ENCODE measurements at regions not wholly inside any gene's neighbourhood (a gene's known extent, or its start where the extent isn't known, plus 50 kb on each side); places are given as distances from the start of the nearest gene placed in this dataset.

DNA sequence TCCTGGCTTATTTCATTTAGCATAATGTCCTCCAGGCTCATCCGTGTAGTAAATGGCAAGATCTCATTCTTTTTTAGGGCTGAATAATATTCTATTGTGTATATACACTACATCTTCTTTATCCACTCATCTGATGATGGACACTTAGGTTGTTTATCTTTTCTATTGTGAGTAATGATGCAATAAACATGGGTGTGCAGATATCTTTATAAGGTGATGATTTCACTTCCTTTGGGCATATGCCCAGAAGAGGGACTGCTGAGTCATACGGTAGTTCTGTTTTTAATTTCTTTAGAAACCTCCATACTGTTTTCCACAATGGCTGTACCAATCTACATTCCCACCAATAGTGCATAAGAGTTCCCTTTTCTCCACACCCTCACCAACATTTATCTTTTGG lies 317.6 kb upstream of the CNKSR2 start:
- DNase-seq = no peak

DNA sequence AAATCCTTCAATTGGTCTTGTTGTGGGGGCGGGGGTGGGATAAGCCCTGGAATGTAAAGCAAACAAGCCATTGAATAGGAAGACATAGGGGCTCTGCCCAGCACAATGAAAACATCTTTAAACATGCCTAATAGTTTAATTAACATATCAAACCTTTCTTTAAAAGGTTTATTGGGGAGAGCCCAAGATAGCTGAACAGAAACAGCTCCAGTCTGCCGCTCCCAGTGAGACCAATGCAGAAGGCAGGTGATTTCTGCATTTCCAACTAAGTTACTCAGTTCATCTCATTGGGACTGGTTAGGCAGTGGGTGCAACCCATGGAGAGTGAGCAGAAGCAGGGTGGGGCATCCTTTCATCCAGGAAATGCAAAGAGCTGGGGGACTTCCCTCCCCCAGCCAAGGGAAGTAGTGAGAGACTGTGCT lies 327.2 kb upstream of the CNKSR2 start:
- DNase-seq = no peak

DNA sequence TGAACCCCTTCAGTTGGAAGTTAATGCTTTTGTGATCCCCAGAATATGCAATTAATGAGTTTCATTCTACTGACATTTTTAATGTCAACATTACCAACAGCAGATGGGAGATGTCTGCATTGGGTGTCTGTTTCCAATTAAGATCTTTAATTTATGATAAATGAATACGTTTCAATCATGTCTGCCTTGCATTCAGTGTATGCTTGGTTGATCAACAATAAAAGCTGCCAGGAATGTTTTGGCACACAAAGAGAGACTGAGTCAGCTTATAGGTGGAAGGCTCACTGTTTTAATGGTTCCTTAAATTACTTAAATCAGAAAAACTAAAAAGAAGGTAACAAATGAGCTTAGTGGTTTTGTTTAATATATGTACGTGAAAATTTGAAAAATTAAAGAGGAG lies 359.9 kb upstream of the CNKSR2 start:
- no peak for DNase-seq

DNA sequence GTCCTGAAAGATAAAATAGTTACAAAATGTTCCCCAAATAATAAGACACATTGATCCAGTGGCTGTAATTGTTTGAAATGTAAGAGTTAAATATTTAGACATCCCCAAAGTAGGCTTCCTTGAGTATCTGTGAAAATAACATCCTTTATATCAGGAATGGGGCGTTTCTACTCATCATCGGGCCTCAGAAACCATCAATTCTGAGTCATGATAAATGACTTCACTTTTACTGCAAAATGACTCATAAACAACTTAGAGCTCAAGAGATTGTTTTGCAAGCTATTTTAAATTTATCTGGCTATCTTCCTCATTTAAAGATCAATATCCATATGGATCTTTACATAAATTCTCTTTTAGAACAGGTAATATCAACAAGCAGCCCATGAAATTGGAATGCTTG lies 369.4 kb upstream of the CNKSR2 start:
- DNase-seq = no peak

DNA sequence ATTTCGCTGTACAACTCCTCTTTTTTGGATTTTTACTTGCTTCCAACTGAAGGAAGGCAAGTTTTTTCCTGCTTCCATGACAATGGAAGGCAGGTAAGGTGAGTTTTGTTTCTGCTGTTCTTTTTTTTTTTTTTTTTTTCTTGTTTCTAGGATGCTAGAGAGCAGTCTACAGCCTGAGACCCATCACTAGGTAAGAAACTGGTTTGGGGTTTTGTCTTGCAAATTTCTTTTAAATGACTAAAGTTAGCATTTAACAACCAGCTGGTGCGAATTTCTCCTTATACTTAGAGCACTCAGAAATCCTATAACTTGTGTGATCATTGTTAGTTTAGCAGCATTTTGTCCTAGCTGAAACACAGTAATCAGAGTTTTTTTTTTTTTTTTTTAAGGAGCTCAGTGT lies 378.4 kb upstream of the CNKSR2 start:
- DNase-seq = no peak

DNA sequence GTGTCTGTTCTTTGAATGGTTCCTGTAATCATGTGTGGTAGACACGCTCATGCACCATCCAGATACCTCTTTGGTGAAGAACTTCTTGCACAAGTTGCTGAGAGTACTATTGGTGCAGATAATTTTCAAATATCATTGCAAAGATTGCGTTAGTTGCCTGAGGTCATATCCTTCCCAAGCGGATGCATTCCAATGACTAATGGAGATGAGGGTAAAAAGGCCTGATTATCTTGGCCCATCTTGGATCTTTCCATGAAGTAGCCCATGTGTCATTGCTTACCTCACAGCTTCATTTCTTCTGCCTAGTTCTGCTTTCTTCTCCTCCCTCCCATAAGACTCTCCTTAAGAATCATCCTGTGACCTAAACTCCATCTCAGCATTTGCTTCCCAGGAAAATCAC lies 384.9 kb upstream of the CNKSR2 start:
- DNase-seq = no peak

DNA sequence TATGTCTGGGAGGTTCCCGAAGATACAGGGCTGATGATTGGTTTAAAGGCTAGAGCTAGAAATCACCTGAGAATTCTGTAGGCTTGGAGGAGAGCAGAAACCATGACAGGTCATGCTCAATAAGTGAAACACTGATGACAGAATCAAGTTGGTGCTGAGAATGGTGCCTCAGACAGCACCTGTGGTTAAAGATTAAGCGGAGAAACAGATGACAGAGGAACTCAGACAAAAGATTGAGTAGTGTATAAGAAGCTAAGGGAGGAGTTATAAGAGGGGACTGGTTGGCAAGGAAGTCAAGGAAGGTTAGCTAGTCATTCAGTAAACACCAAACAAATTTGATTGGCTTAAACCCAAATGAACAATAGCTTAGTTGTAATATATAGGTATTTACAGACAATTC lies 385.4 kb upstream of the CNKSR2 start:
- no peak for DNase-seq

- no peak for DNase-seq
Measured at GRCh38 chrX:20988118-20988517, 386.1 kb upstream of the CNKSR2 start.

- no peak for DNase-seq
Measured at GRCh38 chrX:20980426-20980825, 393.8 kb upstream of the CNKSR2 start.

- no peak for DNase-seq
Measured at GRCh38 chrX:20974326-20974725, 399.9 kb upstream of the CNKSR2 start.

DNA sequence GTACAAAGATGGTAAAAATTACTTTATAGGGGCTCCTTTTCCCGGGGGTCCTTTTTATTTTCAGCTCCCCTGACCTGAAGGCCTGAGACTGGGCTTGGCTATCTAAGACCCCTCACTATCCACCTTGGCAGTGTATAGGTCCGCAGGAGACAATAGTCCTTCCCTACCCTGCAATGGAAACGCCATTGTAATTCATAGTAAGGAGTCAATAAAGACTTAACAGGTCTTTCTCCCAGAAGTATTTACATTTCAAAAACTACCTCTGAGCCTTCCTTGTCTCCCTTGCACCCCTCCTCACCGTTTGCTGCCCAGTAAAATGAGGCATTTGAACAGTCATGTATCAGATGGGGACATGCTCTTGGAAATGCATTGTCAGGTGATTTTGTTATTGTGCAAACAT lies 401.2 kb upstream of the CNKSR2 start:
- no peak for DNase-seq

DNA sequence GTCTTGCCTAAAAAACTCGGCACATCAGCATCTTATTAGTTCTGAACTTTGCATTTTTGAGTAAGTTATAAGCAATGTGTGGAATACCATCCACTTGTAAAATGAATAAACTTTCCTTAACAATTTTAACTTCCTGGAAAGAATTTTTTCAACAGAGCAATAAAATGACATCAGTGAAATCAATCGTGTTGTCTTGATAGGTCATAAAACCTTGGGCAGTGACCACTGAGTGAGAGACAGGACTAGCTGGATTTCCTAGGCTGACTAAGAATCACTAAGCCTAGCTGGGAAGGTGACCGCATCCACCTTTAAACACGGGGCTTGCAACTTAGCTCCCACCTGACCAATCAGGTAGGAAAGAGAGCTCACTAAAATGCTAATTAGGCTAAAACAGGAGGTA lies 403.0 kb upstream of the CNKSR2 start:
- no peak for DNase-seq

GRCh38 chrX:20969565-20969964 lies 404.7 kb upstream of the CNKSR2 start:
- no peak for DNase-seq

DNA sequence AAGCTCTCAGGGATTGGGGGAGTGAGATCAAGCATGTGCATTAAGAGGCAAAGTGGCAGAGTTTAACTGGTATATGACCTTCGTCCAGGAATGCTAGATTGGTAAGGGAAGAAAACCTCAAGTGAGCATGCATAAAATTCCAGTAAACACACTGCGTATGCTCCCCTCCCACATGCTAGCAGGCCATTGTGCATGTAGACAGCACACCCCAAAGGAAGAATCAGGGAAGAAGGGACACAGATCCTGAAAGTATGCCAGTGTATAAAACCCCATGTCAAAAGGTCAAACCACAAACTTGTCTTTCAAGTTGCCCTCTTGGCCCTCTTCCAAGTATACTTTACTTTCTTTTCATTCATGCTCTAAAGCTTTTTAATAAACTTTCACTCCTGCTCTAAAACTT lies 405.2 kb upstream of the CNKSR2 start:
- no peak for DNase-seq

DNA sequence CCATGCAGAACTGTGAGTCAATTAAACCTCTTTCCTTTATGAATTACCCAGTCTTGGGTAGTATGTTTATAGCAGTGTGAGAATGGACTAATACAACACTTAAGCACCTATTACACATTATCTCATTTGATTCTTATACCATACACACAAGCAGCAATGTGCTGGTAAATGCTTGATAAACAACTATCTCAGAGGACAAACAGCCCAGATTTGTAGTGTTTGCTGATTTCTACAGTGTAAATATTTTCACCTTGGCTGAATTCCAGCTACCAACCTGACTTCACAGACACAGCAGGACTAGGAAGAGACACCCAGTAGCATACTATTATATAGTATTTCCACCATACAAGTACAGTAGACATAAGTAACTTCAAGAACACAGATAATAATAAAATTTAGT lies 406.5 kb upstream of the CNKSR2 start:
- DNase-seq = no peak

GRCh38 chrX:20965270-20966044 lies 408.8 kb upstream of the CNKSR2 start:
- no peak for DNase-seq

DNA sequence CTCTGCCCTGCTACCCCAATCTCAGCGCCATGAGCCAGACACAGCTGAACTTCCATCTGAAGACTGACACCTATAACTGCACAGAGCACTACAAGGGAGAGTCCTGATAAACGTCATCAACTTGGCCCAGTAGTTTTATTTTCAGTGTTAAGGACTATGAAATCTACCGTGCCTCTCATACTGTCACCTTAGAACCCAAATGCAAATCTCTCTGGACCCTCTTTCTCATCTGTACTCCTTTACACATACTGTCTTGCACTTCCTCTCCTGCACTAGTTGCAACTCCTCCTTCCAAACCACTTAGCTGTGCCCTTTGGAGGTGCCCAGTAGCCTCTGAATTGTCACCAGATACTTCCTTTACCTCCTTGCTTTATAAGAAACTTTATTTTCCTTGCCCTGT lies 420.2 kb upstream of the CNKSR2 start:
- DNase-seq = no peak

DNA sequence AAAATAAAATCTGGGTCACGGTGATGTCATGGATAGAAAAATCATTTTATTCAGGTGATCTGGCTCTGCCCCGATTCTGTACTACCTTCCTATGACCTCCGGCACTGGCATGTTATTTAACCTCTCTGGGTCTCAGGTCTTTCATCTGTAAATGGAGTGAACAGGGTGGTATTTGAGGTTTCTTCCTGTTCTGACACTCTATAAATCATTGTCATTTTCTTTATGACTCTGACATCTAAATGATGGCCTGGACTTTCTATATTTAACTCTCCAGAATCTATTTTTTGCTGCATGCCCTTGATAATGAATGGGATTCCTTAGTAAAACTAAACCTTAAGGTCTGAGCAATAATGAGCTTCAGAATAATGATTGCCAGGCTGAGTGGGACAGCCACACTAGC lies 422.0 kb upstream of the CNKSR2 start:
- DNase-seq = no peak

GRCh38 chrX:20951016-20951810 lies 423.0 kb upstream of the CNKSR2 start:
- no peak for DNase-seq

DNA sequence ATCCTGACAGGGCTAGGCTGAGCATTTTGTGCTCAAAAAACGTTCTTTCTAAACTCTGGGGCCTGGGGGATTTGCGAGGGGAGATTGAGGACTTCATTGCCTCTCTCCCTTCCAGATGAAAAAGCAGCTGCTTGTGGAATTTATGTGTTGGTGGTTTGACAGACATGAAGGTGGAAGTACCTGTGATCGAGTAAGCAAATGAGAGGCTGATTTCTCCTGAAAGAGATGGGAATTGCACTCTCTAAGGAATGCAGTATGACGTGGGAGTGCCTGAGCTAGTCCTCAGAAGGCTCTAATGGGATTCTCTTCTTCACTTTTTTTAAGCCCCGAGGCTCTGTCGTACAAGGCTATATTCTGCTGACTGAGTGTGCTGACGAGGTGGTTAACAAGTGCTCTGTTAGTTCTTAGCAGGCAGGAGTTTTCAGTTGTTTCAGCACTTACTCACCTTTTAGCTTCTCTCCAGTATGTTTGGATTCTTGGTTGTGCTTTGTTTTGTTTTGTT lies 426.8 kb upstream of the CNKSR2 start:
- DNase-seq = no peak

DNA sequence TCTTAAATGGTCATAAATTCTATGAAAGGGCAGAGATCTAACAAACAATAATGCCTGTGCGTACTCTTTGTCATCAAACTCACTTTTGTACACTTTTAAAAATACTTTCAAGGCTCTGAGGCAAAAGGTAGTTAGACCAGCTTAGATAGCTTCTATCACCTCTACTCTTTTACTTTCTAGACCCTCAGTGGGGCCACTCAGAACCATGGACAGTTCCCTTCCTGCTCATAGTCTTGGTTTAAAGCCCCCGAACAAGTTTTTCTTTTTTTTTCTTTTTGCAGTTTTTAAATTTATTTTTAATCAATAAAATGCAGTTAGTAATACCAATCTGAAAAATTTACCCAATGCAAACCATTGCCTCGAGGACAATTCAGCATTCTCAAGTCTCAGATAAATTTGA lies 460.5 kb upstream of the CNKSR2 start:
- no peak for DNase-seq

- DNase-seq = no peak
Measured at GRCh38 chrX:20906571-20906970, 467.6 kb upstream of the CNKSR2 start.

DNA sequence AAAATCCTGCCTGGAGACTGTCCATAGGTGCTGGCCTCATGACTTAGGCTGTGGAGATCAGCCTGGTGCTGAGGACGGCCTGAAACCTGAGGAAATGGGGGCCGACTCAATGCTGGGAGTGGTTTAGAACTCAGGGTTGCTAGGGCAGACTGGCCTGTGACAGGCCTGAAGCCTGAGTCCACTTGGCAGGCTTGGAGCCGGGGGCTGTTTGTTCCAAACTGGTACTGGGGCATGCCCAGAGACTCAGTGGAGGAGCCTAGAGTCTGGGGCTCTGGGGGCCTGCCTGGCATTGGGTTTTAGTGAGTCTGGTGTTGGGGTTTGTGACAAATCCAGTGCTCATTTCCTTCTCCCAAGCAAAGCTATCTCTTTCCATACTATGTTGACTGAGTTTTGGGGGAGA lies 489.7 kb upstream of the CNKSR2 start:
- DNase-seq = no peak

DNA sequence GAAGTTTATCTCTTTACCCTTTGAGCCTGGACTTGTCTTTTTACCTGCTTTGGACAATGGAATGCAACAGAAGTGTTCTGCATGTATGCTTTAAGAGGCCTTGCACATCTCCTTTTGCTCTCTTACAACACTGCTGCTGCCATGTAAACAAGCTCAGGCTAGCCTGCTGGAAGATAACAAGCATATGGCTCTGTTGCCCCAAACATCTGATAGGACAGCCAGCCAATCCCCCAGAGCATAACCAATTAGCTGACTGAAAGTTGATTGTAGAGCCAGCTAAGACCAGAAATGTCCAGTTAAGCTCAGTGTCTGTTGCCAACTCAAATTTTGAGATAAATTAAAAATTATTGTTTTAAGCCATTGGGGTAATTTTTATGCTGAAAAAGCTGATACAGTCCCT lies 510.6 kb upstream of the CNKSR2 start:
- DNase-seq = no peak
